DOHH2 (cell line): ENCODE measurements at regions not wholly inside any gene's neighbourhood (a gene's known extent, or its start where the extent isn't known, plus 50 kb on each side); places are given as distances from the start of the nearest gene placed in this dataset.

Experiments
- H3F3A ChIP-seq: fragments of 200-600 bp; sonication (generic), shearing (Covaris generic); 2 replicates; pipeline ENCODE4 v1.6.0; 2016; ENCODE audit warnings: antibody characterized with exemption, mild to moderate bottlenecking; ENCODE audit not compliant: control insufficient read depth, insufficient read depth
- H3K27ac ChIP-seq: fragments of 200-600 bp; sonication (generic); 2 replicates; pipeline ENCODE4 v1.5.1; 2014; ENCODE audit warnings: low read depth, mild to moderate bottlenecking, low read length, moderate library complexity
- H3K27me3 ChIP-seq: fragments of 200-600 bp; sonication (generic); 2 replicates; pipeline ENCODE4 v1.6.1; 2014; ENCODE audit warnings: mild to moderate bottlenecking, low read length, mixed read lengths; ENCODE audit not compliant: control insufficient read depth
- H3K36me3 ChIP-seq: fragments of 200-600 bp; sonication (generic); 2 replicates; pipeline ENCODE4 v1.6.1; 2014; ENCODE audit warnings: mild to moderate bottlenecking, low read length, moderate library complexity, mixed read lengths; ENCODE audit not compliant: control insufficient read depth
- H3K4me1 ChIP-seq: fragments of 200-600 bp; sonication (generic); 2 replicates; pipeline ENCODE4 v1.6.1; 2014; ENCODE audit warnings: mild to moderate bottlenecking, low read length, mixed read lengths; ENCODE audit not compliant: control insufficient read depth
- H3K4me2 ChIP-seq: fragments of 200-600 bp; sonication (generic); 2 replicates; pipeline ENCODE4 v1.6.0; 2014; ENCODE audit warnings: mild to moderate bottlenecking, low read length, moderate library complexity
- H3K4me3 ChIP-seq: fragments of 200-600 bp; sonication (generic); 2 replicates; pipeline ENCODE4 v1.5.1; 2014; ENCODE audit warnings: mild to moderate bottlenecking, low read length, mixed read lengths
- H3K79me2 ChIP-seq: fragments of 200-600 bp; sonication (generic); 2 replicates; pipeline ENCODE4 v1.6.1; 2014; ENCODE audit warnings: mild to moderate bottlenecking, low read length, mixed read lengths; ENCODE audit not compliant: control insufficient read depth
- H3K9me2 ChIP-seq: fragments of 200-600 bp; sonication (generic); replicated peaks from 2 replicates; pipeline ENCODE4 v1.6.1; 2014; ENCODE audit warnings: mild to moderate bottlenecking, low read length, mixed read lengths; ENCODE audit not compliant: control insufficient read depth
- H3K9me3 ChIP-seq: fragments of 200-600 bp; sonication (generic); 2 replicates; pipeline ENCODE4 v1.6.1; 2014; ENCODE audit warnings: antibody characterized with exemption, low read length, mixed read lengths; ENCODE audit not compliant: control insufficient read depth, insufficient read depth
- H4K20me1 ChIP-seq: fragments of 200-600 bp; sonication (generic); 2 replicates; pipeline ENCODE4 v1.6.0; 2014; ENCODE audit warnings: low read depth, mild to moderate bottlenecking, antibody characterized with exemption, low read length, moderate library complexity; ENCODE audit not compliant: control insufficient read depth, insufficient read depth
- EZH2phosphoT487 ChIP-seq: fragments of 200-600 bp; sonication (generic); IDR thresholded peaks from 2 replicates; pipeline ENCODE4 v1.6.1; 2017; ENCODE audit warnings: borderline replicate concordance, mild to moderate bottlenecking, antibody characterized with exemption, low read length, moderate library complexity, mixed read lengths
- TF ChIP-seq, protein P1 (sequence below): fragments of 200-600 bp; sonication (generic); IDR thresholded peaks from one replicate; pipeline ENCODE4 v1.5.1; 2014; ENCODE audit warnings: antibody characterized with exemption, mild to moderate bottlenecking, low read depth, low read length; ENCODE audit not compliant: poor library complexity, severe bottlenecking

DNA sequence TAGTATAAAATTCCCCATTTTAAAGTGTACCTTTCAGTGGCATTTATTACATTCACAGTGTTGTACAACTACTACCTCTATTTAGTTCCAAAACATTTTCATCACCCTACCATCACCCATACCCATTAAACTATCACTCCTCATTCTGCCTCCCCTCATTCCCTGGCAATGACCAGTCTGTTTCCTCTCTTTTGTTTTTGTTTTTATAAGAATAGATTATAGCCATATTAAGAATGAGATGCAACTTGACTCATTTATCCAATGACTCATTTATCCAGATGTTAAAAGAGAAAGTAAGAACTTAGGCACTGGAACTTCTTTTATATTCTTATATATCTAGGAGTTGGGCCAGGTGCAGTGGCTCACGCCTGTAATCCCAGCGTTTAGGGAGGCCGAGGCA is 156.3 kb downstream of the FAT3 start:
- no peaks in the 10 kb centered on the region; the same call in 1 of the 2 replicates for H3K9me3 ChIP-seq
- no peaks in the 10 kb centered on the region for H3K27me3 ChIP-seq
- H3K4me1 ChIP-seq, result no peaks in the 10 kb centered on the region
- no peak overlapping the region for H3K4me3 ChIP-seq
- no peak overlapping the region for H3K4me2 ChIP-seq
- H4K20me1 ChIP-seq, result no peaks in the 10 kb centered on the region
- H3K79me2 ChIP-seq, result no peaks in the 10 kb centered on the region
- no peaks in the 10 kb centered on the region; the same call in 1 of the 2 replicates for H3K9me2 ChIP-seq
- H3F3A ChIP-seq, result no peaks in the 10 kb centered on the region
- no peak overlapping the region for H3K27ac ChIP-seq
- H3K36me3 ChIP-seq, result no peaks in the 10 kb centered on the region
- no peak for TF ChIP-seq EZH2phosphoT487
- TF ChIP-seq, protein P1, sequence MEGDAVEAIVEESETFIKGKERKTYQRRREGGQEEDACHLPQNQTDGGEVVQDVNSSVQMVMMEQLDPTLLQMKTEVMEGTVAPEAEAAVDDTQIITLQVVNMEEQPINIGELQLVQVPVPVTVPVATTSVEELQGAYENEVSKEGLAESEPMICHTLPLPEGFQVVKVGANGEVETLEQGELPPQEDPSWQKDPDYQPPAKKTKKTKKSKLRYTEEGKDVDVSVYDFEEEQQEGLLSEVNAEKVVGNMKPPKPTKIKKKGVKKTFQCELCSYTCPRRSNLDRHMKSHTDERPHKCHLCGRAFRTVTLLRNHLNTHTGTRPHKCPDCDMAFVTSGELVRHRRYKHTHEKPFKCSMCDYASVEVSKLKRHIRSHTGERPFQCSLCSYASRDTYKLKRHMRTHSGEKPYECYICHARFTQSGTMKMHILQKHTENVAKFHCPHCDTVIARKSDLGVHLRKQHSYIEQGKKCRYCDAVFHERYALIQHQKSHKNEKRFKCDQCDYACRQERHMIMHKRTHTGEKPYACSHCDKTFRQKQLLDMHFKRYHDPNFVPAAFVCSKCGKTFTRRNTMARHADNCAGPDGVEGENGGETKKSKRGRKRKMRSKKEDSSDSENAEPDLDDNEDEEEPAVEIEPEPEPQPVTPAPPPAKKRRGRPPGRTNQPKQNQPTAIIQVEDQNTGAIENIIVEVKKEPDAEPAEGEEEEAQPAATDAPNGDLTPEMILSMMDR, result no peak

DNA sequence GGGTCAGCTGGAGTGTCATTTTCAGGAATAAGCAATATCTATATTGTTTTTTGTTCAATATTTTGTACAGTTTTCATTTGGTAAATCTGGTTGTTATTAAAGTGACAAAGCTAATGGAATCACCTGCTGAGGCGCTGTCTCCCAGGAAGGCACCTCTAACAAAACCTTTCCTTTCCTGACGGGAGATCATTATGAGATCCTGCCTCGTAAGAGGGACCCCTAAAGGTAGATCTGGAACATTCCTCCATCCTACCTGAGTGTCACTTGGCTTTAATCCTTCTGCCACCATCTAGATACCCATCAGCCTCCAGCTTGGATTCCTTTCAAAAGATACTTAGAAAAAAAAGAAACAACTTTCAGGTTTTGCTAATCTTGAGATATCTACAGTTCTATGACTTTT is 157.7 kb downstream of the FAT3 start:
- H3K9me2 ChIP-seq, result no peaks in the 10 kb centered on the region; the same call in 1 of the 2 replicates
- no peak overlapping the region for H3K27ac ChIP-seq
- H3K27me3 ChIP-seq, result no peaks in the 10 kb centered on the region
- no peaks in the 10 kb centered on the region for H3F3A ChIP-seq
- TF ChIP-seq, protein P1, result no peak
- TF ChIP-seq EZH2phosphoT487, result no peak
- H4K20me1 ChIP-seq, result no peaks in the 10 kb centered on the region
- H3K4me1 ChIP-seq, result no peaks in the 10 kb centered on the region
- H3K79me2 ChIP-seq, result no peaks in the 10 kb centered on the region
- no peak overlapping the region for H3K4me2 ChIP-seq
- H3K36me3 ChIP-seq, result no peaks in the 10 kb centered on the region
- H3K4me3 ChIP-seq, result no peak overlapping the region
- H3K9me3 ChIP-seq, result no peaks in the 10 kb centered on the region; the same call in 1 of the 2 replicates

DNA sequence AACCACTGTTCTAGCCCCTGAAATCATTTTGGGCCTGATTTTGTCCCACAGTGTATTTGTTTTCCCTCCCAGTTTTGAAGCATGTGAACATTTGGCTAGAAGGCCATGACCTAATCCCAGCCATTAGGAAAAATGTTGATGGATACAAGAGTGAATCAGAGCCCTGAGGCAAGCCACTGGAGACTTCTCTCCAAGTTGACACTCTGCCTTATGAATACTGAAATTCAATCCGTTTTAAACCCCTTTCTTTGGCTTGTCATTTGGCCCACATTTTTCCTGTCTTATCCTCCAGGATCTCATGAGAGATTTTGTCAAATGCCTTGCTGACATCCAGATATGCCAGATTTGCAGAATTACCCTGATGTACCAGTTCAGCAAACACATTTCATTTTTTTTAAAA is 158.8 kb downstream of the FAT3 start:
- Histone ChIP-seq H3K9me2 (no peaks in the 10 kb centered on the region; the same call in 1 of the 2 replicates), H4K20me1 (no peaks in the 10 kb centered on the region), H3K36me3 (no peaks in the 10 kb centered on the region), H3K79me2 (no peaks in the 10 kb centered on the region), H3F3A (no peaks in the 10 kb centered on the region), H3K4me2 (no peak overlapping the region), H3K27me3 (no peaks in the 10 kb centered on the region), H3K4me1 (no peaks in the 10 kb centered on the region), H3K4me3 (no peak overlapping the region), H3K27ac (no peak overlapping the region), H3K9me3 (no peaks in the 10 kb centered on the region; the same call in 1 of the 2 replicates)
- no peak for TF ChIP-seq EZH2phosphoT487
- TF ChIP-seq, protein P1, result no peak
